HG02870 (cell line): ENCODE measurements at regions not wholly inside any gene's neighbourhood (a gene's known extent, or its start where the extent isn't known, plus 50 kb on each side); places are given as distances from the start of the nearest gene placed in this dataset.

ENCODE experiments used
- ATAC-seq: cut with Tn5 transposase; IDR thresholded peaks from one replicate; pipeline ENCODE4 v1.9.1; 2021; ENCODE audit warnings: mild to moderate bottlenecking, moderate library complexity; ENCODE audit not compliant: unreplicated experiment

DNA sequence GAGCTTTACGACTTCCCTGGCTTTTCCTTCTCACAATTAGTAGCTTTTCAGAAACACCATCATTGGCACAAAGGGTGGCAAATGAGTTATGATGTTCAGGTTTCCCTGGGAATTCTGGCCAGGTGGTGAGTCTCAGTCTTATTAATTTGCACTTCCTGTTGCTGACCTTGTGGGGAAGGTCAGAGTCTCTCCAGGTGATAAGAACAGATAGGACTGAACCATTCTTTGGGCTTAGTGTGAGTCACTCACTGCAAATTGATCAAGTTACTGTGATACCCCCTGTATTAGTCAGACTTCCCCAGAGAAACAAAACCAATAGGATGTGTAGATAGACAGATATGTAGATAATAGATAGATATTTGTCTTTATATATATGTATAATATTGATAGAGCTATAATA lies 53.8 kb upstream of the RANBP3L start:
- no peak for ATAC-seq

DNA sequence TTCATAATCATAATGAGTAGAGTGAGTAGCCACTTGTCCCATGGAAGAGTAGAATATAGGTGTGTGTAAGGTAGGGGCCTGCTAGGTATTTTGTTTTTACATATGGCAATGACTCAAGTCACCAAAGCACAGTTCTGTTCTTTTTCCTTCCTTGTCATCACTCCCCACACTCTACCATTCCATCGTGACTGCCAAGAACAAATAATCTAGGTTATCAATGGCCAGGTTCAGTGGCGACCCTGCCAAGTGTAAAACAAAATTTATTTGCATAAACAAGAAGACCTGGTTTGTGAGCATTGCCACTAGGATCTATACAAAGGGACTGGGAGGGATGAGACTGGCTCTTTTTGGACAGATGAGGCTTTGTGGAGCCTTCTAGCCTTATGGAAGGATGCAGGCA lies 55.2 kb upstream of the RANBP3L start:
- ATAC-seq: no peak

DNA sequence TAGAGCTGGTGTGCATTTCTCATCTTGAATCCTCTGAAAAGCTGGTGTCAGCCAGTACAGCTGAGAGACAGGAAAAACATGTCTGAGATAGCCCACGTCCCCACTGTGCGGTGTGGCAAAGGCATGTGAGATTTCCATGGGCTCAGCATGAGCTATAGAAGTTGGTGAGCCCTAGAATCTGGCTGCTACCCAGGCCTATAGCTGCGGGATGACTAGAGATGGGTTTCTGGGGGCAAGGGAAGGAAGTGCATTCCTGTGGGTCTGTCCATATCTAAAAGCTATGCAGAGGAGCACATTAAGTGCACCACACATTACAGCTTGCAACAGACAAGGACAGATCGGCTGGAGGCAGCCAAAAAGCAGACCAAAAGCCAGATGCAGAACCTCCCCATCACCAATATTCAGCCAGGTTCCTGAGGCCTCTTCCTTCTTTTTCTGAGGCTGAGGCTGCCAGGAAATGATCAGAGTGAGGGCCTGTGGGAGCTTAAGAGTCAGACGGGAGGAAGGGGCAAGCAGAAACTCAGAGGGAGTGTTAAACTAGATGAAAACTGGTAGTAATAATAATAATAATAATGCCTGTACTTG lies 55.8 kb upstream of the RANBP3L start:
- no peak for ATAC-seq

DNA sequence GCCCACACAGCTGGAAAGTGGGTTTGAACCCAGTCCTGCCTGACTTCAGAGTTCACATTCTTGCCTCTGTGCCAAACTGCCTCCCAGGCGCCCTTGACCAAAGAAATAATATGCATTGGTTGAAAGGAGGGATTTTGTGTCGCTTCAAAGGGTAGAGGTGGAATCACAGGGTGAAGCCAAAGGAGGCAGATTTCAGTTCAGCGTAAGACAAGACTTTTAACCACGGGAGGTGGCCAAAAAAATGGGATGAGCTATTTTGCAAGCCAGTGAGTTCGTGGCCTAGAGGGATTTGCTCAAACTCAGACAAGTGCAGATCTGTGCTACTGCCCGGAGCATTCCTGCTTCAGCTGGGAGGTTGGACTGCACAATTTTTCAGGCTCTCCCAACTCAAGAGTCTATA lies 57.6 kb upstream of the RANBP3L start:
- no peak for ATAC-seq

DNA sequence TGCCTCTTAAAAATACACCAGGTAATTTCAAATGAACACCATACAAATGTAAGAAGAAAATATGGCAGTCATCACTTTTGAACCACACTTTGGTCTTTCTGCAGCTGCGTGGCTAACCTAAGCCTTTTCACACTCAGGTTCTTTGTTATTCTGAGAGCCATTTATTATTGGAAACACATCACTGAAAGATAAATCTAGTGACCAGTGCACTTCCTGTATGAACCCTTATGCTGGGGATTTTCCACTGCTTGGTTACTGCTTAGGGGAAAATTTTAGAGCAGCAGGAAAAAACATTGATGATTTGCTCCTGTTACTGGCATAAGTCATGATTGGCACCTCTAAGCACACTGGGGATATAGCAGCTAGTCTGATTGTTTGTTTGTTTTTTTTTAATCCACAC lies 58.6 kb upstream of the RANBP3L start:
- no peak for ATAC-seq

DNA sequence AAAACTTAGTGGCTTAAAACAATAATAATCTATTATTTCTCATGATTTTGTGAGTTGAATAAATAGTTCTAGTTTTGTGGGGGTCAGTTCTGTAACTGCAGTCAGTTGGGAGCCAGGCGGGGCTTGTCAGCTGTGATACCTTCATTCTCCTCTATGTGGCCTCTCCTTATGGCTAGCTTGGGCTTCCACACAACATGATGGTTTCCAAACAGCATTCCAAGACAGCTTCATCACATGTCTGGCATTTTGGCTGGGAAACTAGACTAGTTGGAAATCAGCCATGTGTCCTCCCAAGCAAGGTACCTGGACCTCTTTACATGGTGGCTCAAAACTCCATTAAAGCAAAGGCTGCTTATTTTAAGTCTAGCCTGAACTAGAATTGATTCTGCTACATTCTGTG lies 61.4 kb upstream of the RANBP3L start:
- no peak for ATAC-seq

DNA sequence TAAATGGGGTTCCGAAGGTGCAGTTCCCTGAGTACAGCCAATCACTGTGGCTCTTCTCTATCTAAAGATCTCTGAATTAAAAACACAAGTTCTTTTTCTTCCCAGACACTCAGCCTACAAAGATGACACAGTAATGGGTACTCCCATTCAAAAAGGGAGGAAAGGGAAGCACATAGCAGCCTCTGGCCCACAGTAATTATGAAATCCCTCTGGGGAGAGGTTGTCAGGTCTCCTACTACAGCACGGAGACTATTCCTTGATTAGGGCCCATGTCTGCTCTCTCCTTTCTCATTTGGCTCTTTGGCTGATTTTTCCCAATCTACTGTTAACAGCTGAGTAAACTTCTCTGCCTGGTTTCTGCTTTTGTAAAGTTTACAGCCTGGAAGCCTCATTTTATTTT lies 62.0 kb upstream of the RANBP3L start:
- no peak for ATAC-seq

DNA sequence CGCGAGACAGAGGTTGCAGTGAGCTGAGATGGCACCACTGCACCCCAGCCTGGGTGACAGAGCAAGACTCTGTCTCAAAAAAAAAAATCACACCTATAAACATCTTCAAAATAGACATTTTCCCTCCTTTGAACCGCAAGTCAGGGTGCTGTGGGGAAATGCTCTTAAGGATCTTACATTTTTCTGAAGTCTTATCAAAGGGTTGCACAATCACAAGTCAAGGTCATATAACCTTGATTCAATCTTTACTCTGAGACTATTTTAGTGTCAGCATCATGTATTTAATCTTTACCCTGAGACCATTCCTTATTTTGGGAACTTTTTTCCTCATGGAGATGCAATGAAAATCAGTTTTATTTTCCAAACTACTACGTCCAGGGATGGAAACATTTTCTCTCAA lies 62.8 kb upstream of the RANBP3L start:
- ATAC-seq: no peak

DNA sequence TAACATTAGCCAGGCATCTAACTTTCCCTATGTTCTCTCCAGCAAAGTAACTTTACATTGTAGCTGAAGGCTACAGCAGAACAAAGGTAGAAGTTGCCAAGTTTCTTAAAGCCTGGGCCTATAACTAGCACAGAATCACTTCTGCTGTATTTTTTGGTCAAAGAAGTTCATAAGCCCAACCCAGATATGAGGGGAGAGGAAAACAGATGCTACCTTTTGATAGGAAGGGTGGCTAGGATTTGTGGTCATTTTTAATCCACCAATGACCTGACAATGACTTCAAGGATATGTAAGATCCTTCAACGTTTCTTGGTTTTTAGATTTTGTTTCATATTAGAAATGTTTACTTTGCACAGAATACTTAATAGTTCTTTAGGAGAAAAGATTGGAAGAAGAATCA lies 64.2 kb upstream of the RANBP3L start:
- no peak for ATAC-seq

DNA sequence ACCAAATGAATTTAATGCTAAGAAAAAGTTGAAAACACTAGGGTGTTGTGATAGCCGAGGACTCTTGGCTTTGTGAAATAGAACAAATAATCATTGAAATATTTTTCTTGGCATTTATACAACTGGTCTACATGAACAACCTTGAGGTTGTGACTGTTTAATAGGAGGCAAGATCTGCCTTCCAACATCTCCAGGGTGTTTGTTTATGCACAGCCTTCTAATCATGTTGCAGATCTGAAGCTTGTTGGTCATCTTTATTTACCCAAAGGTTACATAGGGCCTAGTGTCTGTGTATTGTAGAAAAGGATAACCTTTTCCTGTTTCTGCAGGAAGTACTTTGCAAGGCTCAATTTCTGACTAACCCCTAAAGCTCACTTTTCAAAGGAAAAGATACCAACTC lies 65.2 kb upstream of the RANBP3L start:
- no peak for ATAC-seq

DNA sequence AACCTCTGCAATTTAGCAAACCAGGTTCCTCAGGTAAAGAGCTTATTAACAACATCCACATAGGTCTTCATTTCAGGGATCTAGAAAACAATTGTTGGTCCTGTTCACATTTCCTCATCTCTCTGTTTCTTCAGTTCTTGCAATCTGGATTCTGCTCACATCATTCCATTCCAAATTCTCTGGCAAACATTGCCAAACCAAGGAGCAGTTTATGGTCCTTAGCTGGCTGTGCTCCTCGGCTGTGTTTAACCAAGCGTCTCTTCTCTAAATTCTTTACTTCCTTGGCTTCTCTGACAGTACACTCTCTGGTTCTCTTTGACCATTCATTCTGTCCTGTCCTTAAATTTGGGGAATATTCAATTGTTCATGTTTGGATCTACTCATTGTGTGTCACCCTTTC lies 65.8 kb upstream of the RANBP3L start:
- no peak for ATAC-seq

DNA sequence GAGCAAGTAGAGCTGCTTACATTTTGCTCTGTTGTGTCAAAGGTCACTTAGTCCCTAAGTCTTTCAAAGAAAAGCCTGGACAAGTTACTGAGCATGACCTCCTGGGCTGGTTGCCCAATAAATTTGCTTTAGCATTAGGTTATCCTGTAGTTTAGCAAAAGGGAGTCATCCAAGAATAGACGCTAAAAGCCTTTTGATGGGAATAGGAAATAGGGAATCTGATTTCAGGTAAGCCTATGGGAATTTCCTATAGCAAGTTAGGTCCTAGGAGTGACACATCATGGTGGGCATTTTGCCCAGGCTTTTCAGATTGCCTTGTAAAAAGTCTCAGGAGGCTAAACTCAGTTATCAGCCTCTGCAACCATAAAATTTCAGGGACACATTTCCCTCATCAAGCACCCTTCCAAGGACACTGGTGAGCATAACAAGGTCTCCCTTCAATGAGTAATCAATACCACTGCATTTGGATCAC lies 67.6 kb upstream of the RANBP3L start:
- no peak for ATAC-seq

DNA sequence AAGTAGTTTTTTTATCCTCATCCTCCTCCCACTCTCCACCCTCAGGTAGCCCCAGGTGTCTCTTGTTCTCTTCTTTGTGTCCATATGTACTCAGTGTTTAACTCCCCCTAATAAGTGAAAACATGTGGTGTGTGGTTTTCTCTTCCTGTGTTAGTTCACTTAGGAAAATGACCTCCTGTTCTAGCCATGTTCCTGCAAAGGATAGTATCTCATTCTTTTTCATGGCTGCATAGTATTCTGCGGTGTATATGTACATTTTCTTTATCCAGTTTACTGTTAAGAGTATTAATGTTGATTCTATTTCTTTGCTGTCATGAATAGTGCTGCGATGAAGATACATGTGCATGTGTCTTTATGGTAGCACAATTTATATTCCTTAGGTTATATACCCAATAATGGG lies 68.4 kb upstream of the RANBP3L start:
- no peak for ATAC-seq

DNA sequence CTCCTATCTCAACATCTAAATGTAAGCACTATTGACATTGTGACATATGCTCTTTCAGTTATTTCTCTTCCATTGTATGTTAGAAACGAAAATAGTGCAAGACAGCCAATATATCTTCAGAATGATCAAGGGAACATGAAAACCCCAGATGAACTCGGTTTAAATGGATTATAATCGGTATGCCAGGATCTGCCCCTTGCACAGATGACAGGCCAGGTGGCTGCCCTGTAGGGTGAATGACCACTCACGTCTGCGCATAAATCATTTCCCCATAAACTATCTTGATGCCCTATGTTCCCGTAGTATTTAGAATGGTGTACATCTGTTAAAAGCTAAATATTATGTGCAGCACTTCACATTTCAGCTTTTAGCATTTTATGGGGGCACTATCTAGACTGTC lies 69.7 kb upstream of the RANBP3L start:
- ATAC-seq: no peak

DNA sequence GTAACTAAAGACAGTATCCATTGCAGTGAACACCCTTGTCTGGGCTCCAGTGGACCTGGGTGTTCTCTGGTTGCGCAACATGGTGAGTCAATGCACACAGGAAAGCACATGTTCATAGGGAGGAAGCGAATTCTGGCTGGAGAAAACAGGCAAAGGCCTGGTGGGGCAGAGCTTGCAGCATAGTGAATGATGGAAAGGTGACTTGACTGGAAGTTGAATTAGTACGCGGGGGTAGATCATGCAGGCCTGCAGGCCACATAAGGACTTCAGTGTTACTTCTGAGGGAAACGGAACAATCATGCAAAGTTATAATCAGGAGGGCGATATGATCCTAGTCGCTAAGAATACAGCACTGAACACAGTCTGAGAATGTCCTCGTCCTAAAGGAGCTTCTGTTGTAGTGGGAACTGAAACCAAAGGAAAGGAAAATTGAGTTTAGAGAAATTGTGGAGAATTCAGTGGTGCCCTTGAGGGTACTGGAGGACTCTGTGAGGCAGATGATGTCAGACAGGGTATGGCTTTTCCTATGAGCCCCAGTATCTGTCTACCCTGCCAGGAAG lies 71.9 kb upstream of the RANBP3L start:
- no peak for ATAC-seq

DNA sequence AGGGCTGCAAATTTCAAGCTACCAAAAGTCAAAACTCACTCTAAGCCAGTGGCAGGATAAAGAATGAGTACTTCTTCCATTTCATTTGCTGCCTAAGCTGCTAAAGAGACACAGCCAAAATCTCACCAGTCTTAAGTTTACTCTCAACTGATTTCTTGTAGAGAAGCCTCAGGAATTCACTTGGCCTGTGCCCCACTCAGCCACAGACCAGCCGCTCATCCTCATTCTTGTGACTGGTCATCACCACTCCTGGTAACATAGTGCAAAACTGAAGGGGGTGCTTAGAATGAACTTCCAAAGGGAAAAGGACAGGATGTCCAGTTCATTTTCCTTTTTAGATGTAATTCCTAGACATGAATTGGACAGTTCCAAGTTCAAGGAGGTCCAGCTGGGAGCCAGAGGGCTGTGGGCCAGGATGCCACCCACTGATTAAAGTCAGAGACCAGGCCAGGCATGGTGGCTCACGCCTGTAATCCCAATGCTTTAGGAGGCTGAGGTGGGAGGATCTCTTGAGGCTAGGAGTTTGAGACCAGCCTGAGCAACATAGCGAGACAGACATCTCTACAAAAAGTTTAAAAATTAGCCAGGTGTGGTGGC lies 72.7 kb upstream of the RANBP3L start:
- no peak for ATAC-seq

DNA sequence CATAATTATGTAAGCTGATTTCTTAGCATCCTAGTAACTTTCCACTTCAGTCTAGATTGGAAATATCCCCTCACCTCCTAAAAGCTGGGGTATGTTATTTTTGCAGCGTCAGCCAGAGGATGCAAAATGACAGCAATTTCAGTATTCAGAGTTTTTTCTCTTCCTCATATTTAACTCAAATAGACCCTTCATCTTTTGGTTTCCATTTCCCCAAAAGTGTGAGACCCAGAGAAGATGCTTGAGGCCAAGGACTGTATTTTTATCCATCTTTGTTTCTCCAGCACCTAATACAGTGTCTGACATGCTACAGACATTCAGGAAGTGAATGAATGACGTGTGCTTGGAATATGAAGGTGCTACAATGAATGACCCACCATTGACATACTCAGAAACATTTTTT lies 75.5 kb upstream of the RANBP3L start:
- ATAC-seq: no peak

DNA sequence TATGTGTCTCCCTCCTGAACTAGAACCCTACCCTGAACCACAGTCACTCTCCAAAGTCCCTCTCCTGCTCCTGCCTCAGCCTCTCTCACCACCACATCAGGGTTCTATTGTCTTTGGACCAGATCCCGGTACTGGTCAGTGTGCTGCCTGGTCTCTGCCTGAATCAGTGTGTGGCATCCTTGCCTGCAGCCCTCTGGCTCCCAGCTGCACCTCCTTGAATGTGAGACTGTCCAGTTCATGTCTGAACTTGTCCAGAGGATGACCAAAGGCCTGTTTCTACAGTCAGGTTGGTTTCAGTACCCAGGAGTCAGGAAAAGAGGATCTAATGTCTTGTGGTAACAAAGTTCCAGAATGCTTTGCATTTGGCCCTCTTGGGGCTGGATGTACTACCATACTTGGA lies 76.8 kb upstream of the RANBP3L start:
- ATAC-seq: no peak

DNA sequence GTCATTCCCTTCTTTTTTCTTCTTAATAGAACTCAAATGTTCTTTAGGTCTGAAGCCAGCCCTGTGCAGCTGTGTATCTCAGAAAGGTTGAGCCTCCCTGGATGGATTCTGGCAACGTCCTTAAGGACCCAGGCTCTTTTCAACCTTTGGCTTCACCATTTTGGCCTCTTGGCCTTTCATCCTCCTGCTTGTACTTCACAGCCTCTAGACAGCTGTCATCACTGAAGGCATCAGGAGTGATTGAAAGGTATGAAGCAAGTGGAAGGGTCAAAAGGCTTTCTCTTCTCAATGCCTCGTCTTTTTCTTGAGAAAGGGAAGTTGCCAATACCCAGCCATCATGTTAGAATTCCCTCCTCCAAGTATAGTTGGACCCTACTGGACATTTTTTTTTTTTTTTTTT lies 81.2 kb upstream of the RANBP3L start:
- ATAC-seq: no peak

DNA sequence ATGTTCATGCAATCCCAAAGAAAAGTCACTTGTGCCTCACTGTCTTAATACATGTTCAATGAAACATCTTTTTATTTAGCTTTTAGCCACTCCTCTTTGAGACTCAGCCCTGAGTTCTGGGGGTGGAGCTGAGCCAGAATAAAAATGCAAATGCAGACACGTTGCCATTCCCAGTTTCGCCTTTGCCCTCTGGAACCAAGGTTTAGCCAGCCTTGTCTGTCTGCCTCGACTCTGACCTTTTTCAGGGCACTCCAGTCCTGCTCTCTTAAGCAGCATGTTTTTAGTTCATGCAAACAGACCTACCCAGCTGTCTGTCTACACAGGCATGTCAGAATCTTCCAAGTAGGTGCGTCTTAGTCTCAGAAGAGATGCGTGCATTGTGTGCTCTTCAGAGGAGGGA lies 82.2 kb upstream of the RANBP3L start:
- ATAC-seq: no peak

DNA sequence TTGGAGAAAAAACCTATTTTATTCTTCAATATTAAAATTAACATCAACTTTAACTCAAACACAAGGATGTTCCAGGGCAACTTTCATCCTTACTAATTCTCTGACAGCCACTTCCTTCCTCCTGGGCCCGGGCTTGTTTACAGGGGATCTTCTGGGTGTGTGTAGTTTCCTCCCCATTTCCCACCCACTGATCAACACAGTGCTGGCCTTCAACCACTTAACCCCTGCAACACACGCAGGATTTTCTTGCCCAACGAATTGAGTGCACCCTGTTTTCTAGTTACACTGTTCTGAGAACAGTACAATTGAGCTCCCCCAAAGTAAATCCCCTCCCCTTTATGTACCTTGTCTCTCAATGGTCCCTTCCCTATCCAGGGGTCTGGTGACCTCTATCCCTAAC lies 83.1 kb upstream of the RANBP3L start:
- ATAC-seq: no peak

DNA sequence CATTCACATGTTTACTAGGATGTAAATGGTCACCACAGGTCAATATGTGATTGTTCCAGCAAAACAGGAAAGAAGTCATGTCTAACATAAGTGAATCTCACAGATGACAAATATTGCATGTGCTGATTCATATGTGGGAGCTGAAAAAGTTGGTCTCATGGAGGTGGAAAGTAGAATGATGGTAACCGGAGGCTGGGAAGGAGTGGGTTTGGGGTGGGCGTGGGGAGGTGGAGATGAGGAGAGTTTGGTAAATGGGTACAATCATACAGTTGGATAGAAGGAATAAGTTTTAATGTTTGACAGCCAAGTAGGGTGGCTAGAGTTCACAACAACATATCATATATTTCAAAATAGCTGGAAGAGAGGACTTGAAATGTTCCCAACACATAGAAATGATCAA lies 83.8 kb upstream of the RANBP3L start:
- ATAC-seq: no peak

DNA sequence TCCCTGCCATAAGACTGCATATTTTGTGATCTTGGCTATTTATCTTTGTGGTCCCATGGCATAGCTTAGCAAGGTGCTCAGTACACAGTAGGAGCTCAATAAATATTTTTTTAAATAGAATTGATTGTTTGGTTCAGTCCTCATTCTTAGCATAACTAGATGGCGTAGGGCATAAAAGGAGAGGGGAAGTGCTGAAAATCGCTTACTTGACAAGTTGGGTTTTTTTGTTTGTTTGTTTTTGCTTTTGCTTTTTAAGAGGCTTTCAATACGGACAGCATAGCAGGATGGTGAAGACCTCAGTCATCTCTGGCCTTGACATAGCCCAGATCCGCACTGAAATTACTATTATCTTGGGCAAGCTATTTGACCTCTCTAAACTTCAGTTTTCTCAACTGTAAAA lies 86.6 kb upstream of the RANBP3L start:
- no peak for ATAC-seq
